ENCODE measurements at regions not wholly inside any gene's neighbourhood (a gene's known extent, or its start where the extent isn't known, plus 50 kb on each side); places are given as distances from the start of the nearest gene placed in this dataset.

- DNase-seq: no peak
Measured at GRCh38 chr22:47382164-47382890, 619.9 kb downstream of the TBC1D22A start.

GRCh38 chr22:47381240-47381639 is 618.8 kb downstream of the TBC1D22A start:
- DNase-seq: no peak

- no peak for DNase-seq
Measured at GRCh38 chr22:47380692-47381091, 618.2 kb downstream of the TBC1D22A start.

- no peak for DNase-seq
Measured at GRCh38 chr22:47379037-47379436, 616.6 kb downstream of the TBC1D22A start.

- no peak for DNase-seq
Measured at GRCh38 chr22:47377926-47378560, 615.6 kb downstream of the TBC1D22A start.

- DNase-seq: no peak
Measured at GRCh38 chr22:47376901-47377505, 614.6 kb downstream of the TBC1D22A start.

- DNase-seq: no peak
Measured at GRCh38 chr22:47376322-47376700, 613.9 kb downstream of the TBC1D22A start.

GRCh38 chr22:47375621-47376321 is 613.3 kb downstream of the TBC1D22A start:
- no peak for DNase-seq

GRCh38 chr22:47374901-47375575 is 612.6 kb downstream of the TBC1D22A start:
- DNase-seq: no peak

- no peak for DNase-seq
Measured at GRCh38 chr22:47374273-47374771, 611.9 kb downstream of the TBC1D22A start.

- no peak for DNase-seq
Measured at GRCh38 chr22:47373648-47374272, 611.3 kb downstream of the TBC1D22A start.

- no peak for DNase-seq
Measured at GRCh38 chr22:47372596-47373385, 610.3 kb downstream of the TBC1D22A start.

GRCh38 chr22:47372111-47372581 is 609.7 kb downstream of the TBC1D22A start:
- DNase-seq: no peak

- no peak for DNase-seq
Measured at GRCh38 chr22:47371263-47372090, 609.0 kb downstream of the TBC1D22A start.

GRCh38 chr22:47370448-47371262 is 608.2 kb downstream of the TBC1D22A start:
- DNase-seq: no peak

- no peak for DNase-seq
Measured at GRCh38 chr22:47369431-47370015, 607.1 kb downstream of the TBC1D22A start.

- DNase-seq: no peak
Measured at GRCh38 chr22:47369020-47369419, 606.6 kb downstream of the TBC1D22A start.

- DNase-seq: no peak
Measured at GRCh38 chr22:47367993-47368945, 605.8 kb downstream of the TBC1D22A start.

Measured in dermis blood vessel endothelial cell (primary cell).